GM12874 (cell line): ENCODE measurements at regions not wholly inside any gene's neighbourhood (a gene's known extent, or its start where the extent isn't known, plus 50 kb on each side); places are given as distances from the start of the nearest gene placed in this dataset.

ENCODE experiments used
- CTCF ChIP-seq: IDR thresholded peaks from 2 replicates; pipeline ENCODE4 v1.5.1; 2011; ENCODE audit warnings: low read depth, mild to moderate bottlenecking, control low read depth, low read length, moderate library complexity; ENCODE audit not compliant: insufficient read depth

DNA sequence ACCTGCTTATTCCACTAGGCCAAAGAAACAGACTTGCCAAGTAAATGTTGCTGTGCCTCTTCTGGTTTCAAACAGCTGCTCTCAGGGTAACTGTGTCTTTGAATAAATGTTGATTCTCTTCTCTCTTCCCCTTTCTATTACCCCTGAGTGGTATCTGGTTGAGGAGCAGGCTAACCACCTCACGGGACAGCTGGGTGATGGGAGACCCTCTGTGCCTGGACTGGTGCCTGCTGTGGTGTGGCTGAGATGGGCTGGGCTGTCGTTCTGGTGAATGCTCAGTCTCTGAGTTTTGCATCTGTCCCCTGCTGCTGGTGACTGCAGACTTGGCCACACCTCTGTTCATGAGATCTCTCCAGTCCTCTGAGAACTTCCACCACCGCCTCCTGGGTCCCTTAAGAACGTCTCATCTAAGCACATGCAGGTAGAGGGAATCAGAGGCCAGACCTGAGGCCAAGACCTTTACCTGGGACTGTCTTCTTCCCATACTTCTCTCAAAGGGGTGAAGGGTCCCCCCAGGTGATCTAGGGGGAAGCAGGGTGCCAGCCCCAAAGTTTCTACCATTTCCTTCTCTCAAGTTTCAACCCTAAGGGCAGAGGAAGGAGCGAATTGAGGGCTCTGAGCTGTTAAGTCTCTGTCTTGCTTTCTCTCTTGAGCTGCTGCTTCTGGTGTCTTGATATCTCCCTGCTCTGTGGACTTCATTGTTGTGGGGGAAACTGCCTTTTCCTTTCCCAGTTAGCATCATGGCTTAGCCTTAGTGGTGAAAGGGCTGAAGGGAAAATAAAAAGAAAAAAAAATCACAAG is 252.9 kb downstream of the EBLN2 start:
- no peak for TF ChIP-seq CTCF

DNA sequence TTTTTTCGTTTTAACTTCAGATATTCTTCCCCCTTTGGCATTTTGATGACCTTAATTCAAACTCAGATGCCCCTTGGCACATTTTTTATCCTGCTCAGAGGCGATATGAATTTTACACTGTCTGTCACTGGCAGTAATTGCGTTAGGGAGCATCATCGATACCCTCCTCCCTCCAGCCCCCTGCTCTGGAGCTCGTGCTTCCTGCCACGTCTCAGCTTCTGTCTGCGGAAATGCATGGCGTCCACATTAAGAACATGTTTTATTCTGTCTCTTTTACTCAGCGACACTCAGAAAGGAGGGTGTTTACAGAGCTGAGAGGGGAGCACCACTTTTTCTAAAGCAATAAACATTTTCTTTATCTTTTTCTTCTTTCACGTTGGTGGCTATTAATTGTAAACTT is 254.2 kb downstream of the EBLN2 start:
- TF ChIP-seq CTCF = no peak

DNA sequence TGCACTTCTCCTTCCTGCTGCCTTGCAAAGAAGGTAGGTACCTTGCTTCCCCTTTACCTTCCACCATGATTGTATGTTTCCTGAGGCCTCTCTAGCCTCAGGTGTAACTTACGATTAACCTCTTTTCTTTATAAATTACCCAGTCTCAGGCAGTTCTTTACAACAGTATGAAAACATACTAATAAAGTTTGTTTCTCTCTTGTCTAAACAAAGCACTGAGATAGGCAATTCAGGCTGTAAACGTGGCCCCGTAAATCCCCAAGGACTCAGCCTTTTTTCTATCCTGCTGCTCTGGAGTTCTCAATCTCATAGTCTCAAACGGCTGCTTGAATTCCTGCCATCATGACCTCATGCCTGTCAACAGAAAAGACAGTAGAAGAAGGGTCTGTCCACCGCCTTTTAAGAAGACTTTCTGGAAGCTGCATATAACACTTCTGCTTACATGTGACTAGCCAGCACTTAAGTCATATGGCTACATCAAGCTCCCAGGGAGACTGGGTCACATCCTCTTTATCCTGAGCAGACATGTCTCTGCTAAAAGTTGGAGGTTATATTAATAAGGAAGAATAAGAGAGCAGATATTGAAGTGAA is 257.8 kb downstream of the EBLN2 start:
- no peak for TF ChIP-seq CTCF

DNA sequence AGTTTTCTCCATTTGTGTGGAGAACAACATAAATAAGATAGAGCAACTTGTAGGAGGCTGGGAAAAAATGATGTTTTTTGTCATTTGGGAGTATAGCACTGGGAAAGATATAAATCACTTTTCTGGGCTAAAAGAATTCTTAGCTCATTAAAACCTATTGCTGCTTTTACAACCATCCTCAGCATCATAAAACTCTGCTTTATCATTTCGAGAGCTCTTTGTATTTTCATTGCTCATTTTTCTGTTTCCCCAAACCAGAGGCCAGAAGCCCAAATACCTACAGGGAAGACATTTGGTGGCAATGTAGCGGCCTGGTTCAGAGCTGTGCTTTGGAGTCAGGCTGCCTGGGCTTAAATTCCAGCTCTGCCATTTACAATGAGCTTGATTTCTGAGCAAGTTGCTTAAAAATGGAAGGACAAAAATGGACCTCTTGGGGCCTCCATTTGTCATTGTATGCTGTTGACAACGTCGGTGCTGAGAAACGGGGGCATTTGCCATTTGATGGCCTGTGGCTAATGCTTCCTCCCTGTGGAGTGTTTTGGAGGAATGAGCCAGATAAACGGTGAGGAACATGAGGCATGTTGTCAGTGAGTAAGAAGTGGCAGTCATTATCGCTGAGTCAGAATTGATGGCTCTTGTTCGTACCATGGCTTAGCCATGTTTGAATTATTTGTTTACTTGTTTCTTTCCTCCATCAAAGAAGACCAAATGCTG is 260.0 kb downstream of the EBLN2 start:
- TF ChIP-seq CTCF = no peak

DNA sequence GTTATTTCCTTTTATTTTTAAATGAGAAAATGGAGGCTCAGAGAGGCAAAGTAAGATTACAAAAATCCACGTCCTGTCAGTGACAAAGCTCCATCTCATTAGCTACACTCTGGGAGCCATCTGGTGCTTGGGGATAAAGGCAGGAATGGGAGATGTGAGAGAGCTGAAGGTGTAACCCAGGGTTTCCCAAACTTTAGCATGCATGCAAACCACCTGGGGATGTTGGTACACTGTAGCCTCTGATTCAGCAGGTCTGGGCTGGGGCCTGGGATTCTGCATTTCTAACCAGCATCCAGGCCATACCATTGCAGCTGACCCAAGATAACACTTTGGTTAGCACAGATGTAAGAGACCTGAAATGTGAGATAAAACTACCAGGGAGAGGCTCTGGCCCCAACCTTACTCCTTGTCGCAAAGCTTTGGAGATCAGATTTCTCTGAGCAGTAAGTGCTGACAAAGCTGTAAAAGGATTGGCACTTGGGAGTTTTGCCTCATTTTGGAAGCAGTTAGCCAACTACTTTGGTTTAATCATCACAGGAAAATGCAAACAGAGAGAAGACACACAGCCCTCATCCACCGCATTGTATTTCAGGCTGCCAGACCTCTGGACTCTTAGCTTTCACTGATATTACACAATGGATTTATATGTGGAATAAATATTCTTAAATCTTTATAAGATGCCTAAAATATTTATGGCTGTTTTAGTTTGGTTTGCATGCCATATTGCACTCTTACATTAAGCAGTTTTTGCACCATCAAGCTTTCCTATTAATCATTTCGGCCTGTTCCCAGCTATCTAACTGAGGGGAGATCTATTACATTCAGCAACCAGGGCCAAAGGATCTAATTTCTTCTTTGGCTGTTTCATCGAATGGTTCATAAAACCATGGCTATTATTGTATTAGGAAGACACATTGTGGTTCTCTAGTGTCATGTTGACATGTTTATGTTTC is 263.0 kb downstream of the EBLN2 start:
- no peak for TF ChIP-seq CTCF

DNA sequence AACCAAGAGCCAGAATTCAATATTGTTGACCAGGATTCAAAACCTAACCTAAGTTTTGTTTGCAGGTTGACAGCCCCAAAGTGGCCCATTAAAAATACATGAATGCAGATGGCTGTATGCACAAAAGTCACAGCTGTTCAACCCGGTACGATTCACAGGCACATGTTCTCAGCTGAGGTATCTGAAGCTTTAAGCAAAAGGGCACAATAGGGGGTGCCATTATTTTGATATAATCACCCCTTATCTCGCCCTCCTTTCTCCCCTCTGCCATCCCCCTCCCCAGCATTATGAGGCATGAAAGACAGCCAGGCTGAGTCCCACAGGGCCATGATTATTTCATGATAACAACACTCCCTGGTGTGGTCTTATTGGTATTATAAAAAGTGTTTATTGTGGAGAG is 264.9 kb downstream of the EBLN2 start:
- no peak for TF ChIP-seq CTCF

GRCh38 chr3:73327052-73327451 is 265.6 kb downstream of the EBLN2 start:
- no peak for TF ChIP-seq CTCF
